Activated CD4-positive, alpha-beta T cell treated with anti-CD3 and anti-CD28 coated beads, Interleukin-10, Interleukin-2, amounts not matched to agents 100 ng/mL and 50 ng/mL, durations not matched to agents 16 hours and 8 hours (primary cell): ENCODE measurements at regions not wholly inside any gene's neighbourhood (a gene's known extent, or its start where the extent isn't known, plus 50 kb on each side); places are given as distances from the start of the nearest gene placed in this dataset.
A peak's percentile ranks its signal among the peaks of the same experiment; 100 is the strongest.

ENCODE experiments used
- DNase-seq: peaks from one replicate; pipeline ENCODE4 v3.0.0-alpha.2; 2020

GRCh38 chr2:225340923-225341322 is 58.6 kb upstream of the NYAP2 start:
- no peak for DNase-seq

DNA sequence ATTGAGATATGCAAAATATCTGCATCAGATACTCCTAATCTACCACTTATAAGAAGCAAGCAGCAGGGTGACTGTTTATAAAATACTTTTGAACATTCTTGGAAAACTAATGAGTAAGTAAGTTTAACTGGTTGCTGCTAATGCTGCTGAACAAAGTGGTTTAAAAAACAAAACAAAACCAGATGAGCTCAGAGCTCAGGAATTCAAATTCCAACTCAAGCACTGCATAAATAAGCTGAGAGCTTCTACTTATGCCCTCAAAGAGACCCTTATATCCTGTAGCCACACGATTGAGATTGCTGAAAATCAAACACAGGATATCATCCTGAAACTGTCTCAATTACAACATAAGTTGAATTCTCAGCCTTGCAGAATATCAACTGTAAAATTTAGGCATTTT is 62.3 kb upstream of the NYAP2 start:
- DNase-seq, result no peak

DNA sequence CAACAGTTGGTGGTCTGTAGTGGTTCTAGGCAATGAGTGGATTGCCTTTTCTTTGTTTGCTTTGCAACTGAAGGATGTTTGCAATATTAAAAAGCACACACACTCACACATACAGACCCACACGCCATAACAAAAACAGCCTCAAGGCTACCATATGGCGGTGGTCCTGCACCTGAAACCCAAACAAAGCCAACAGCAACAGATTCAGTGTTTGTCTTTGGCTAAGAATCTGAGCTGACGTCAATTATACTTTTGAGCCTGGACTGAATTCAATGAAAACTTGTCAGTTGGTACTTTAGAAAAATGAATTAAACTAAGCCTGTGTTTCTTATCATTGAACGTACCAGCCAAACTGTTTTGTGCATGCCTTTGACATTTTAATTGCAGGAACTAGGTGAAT is 65.0 kb upstream of the NYAP2 start:
- no peak for DNase-seq

GRCh38 chr2:225328192-225328591 is 71.3 kb upstream of the NYAP2 start:
- DNase-seq, result peak; percentile 1

GRCh38 chr2:225326969-225327368 is 72.5 kb upstream of the NYAP2 start:
- no peak for DNase-seq

- no peak for DNase-seq
These were observed 79.6 kb upstream of the NYAP2 start for GRCh38 chr2:225319872-225320271.

GRCh38 chr2:225318440-225318839 is 81.1 kb upstream of the NYAP2 start:
- DNase-seq, result no peak

DNA sequence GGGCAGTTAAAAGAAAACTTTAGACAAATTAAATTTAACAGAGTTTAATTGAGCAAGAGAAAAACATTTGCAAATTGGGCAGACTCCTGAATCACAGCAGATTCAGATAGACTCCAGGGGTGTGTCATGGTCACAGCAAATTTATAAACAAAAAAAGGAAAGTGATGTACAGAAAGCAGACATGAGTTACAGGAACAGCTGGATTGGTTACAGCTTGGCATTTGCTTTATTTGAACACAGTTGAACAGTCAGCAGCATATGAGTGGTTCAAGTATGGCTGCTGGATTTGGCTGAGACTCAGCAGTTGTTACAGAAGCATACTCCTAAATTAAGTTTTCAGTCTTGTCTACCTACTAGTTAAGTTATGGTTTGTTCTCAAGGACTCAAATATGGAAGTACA is 82.3 kb upstream of the NYAP2 start:
- DNase-seq, result no peak

GRCh38 chr2:225310745-225311144 is 88.8 kb upstream of the NYAP2 start:
- DNase-seq, result no peak

DNA sequence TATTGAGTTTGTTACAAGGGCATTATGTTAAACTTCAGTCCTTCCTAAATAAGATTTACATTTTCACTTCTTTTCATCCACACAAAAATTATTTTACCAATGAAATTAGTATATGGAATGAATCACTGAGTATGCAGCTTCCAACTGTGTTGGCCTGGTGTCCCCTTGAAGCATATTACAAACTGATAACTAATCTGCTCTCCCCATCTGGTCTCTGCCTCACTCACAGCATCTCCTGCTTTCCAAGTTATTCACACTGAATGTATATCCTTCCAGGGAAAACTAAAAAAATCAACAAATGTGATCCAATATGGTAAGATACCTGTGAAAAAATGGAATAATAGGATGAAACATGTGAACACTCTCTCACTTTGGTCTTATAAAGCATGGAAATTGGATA is 90.0 kb upstream of the NYAP2 start:
- no peak for DNase-seq

GRCh38 chr2:225296951-225297350 is 102.6 kb upstream of the NYAP2 start:
- DNase-seq, result no peak

DNA sequence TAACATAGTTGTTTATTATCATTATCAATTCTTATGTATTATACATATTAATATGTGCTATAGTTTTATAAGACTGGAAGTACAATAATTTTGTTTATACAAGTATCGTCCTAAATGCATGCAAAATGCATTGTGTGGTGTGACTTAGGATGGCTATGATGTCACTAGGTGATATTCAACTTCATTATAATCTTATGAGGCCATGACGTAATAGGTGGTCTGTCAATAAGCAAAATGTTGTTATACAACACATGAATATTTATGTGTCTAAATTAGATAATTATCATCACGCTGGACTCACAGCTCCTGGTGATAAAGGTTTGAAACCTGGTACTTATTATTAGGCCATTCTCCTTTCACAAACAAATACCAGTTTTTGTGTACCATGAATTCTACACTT is 104.4 kb upstream of the NYAP2 start:
- DNase-seq, result no peak

DNA sequence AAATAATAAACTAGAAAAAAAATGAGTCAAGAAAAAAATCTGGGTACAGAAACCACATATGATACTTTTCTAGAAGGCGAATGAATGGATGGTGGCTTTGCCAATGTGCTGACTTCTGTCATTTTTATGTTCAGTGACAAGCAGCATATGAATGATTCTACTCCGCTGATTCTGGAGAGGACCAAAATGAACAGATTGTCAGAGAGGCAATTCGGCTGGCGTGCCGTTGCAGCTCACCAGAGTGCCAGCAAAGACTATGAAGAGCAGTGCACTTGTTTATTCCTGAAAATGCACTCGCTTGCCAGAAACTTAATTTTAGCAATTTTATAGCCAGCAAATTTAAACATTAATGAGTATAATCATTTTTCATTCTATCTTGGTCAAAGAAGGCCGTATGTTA is 105.9 kb upstream of the NYAP2 start:
- DNase-seq, result no peak

- DNase-seq, result no peak
These were observed 108.6 kb upstream of the NYAP2 start for GRCh38 chr2:225290757-225291400.

- no peak for DNase-seq
These were observed 109.9 kb upstream of the NYAP2 start for GRCh38 chr2:225289659-225290058.

DNA sequence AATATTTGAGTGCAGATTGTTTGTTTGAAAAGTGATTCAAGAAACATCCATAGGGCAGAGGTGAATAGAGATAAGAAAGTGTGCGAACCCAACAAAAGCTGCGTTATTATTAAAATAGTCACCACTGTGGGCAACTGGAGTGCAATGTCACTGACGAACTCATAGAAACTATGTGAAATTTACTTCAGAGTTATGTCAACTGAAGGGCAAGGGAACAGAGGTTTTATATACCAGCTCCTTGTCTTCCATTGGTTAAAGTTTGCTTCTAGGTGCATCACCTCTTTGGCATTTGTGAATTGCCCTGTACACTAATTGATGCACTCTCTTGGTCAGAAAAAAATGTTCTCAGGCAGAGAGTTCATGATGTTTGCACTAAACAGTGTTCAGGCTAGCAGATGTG is 110.5 kb upstream of the NYAP2 start:
- no peak for DNase-seq

DNA sequence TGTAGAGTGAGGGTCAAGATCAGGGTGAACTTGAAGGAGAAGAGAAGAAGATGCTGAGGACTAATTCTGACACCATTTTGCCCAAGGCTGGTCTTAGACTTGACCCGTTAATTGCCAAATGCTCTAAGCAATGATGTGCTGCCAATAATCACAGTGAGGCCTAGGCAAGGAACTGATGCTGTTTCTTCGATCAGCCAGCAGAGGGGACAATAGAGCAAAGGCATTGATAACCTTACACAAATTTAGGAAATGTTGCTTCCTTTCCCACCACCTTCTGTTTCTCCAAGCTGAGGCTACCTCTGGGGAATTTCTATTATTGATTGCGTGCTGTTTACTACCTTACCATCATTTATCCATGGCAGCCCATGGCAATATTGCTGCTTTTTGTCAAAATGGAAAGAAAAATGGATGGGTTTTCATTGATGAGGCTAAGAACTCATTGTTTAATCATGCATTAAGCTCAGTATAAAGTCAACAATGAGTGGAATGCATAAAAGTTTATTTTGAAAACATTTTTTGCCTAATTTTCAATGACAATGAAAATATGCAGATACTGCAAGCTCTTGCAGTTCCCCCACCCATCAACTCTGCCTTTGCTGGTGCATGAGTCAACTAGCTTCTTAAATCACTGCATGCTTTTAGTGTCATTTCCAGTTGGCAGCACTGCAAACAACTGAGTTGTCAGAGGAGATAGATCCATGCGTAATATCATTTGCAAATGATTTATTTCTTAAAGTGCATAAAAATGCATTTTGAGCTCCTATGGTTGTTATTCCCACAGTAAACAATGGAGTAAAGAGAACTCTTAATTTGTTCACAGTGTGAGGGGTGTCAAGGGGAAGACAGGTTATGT is 116.4 kb upstream of the NYAP2 start:
- peak; percentile 43 for DNase-seq

GRCh38 chr2:225276207-225276606 is 123.3 kb upstream of the NYAP2 start:
- no peak for DNase-seq

DNA sequence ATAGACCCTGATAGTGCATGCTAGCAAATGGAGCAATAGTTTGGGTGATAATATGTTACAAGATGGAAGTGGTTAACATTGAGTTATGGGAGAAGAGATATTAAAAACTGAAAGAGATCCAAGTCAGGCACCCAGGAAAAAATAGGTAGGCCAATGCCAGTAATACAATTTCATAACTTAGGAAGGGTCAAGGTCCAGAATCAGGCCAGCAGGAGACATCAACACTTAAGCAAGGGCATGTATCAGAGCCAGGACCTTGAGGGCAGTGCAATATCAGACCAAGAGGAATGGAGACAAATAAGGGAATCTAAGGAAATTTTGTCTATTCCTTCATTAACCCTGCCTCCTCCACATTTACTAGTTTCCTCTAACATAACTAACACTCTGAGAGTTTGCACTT is 124.1 kb upstream of the NYAP2 start:
- no peak for DNase-seq

- no peak for DNase-seq
These were observed 124.8 kb upstream of the NYAP2 start for GRCh38 chr2:225274751-225275150.

DNA sequence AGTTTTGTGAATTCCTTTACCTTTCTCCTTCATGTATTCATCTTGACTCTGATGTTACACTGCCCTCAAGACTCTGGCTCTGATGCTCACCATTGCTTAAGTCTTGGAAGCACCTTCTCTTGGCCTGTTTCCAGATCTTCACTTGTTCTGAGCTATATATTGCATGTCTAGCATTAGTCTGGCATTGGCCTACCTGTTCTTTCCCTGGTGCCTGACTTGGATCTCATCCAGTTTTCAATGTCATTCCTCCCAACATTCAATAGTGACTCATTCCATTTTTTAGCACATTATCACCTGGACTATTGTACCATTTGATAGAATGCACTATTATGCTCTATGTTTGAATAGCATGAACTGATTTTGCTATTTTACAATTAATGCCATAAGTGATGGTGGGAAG is 127.3 kb upstream of the NYAP2 start:
- DNase-seq, result no peak

DNA sequence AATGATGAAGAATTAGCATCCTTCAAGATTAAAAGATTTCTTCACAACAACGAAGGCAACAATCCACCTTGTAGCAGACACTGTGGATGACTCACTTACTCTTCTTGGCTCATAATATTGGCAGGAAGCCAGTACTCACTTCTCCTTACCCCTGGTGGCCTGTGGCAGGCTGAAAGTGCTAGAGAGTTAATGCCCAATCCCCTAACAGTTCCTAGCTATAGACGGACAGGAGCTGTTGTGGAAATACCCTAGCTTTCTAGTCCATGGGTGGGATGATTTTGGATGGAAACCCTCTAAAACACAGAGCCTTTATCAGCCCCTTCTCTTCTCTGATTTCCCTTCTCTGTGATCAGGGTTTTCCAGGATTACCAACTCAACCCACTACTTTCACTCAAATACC is 128.6 kb upstream of the NYAP2 start:
- peak; percentile 4 for DNase-seq

DNA sequence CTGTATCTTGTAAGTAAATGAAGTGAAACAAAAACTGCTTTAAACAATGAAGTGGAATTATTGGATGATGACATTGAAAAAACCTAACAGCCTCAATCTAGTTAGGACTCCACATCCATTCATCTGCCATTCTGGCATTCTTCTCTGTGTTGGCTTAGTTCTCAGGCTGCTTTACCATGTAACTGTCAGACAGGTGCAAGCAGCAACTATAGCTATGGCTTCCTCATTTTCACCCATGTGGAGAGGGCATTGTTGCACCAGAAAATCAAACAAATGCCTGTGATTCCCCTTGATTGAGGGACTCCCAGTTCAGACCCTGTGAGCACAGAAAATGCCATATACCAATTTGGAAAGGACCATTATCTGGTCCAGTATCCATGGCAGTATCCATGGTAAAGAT is 129.5 kb upstream of the NYAP2 start:
- DNase-seq, result no peak

- DNase-seq, result no peak
These were observed 145.1 kb upstream of the NYAP2 start for GRCh38 chr2:225254363-225254762.

DNA sequence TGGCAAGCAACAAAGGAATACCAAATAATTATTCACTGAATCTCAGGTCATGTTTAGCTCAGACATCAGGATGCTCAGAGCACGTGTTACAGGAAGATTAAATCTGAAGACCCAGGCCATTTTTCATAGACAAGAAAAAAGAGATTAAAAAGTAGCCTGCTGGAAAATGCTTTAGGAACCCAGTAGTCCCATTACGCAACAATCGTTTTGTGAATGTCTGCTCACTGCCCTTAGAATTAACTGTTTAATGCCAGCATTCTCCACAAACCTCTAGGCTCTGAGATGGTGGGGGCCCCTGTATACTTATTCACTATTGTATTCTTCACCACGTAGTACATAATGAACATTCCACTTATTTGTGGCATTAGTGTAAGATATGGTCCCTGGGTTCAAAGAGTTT is 154.6 kb upstream of the NYAP2 start:
- DNase-seq, result no peak
